Activated CD8-positive, alpha-beta memory T cell treated with anti-CD3 and anti-CD28 coated beads, Interleukin-2, amount 50 U/mL, for 24 hours (primary cell): ENCODE measurements at regions not wholly inside any gene's neighbourhood (a gene's known extent, or its start where the extent isn't known, plus 50 kb on each side); places are given as distances from the start of the nearest gene placed in this dataset.
"Not testable (repeated sequence)": the region's sequence is repeated elsewhere in the genome, so short reads cannot be mapped to it uniquely, and the experiment has no call there.

Experiments
- DNase-seq: peaks from one replicate; pipeline ENCODE4 v3.0.0-alpha.2; 2020; ENCODE audit errors: extremely low read depth

GRCh38 chr15:19844061-19844460 lies 697.5 kb downstream of the GOLGA6L6 start:
- DNase-seq: not testable (repeated sequence)
